ENCODE measurements at regions not wholly inside any gene's neighbourhood (a gene's known extent, or its start where the extent isn't known, plus 50 kb on each side); places are given as distances from the start of the nearest gene placed in this dataset.

GRCh38 chr16:64090327-64090726, 1031.5 kb downstream of the CDH11 start:
- TF ChIP-seq CEBPB (IDR thresholded peaks at IDR 0.05; ENCODE audit: borderline replicate concordance in 1 of 2, low read depth in 2 of 2, low read length in 2 of 2) (no peak), CTCF (IDR thresholded peaks at IDR 0.05 in 2 of 3, conservative IDR thresholded peaks at IDR 0.05 in 1 of 3; ENCODE audit: control insufficient read depth in 2 of 3, extremely low read depth in 1 of 3, insufficient read depth in 1 of 3, low read depth in 3 of 3, low read length in 3 of 3) (no peak), KLF5 (IDR thresholded peaks at IDR 0.05; ENCODE audit: partially characterized antibody) (no peak)
